ENCODE measurements at regions not wholly inside any gene's neighbourhood (a gene's known extent, or its start where the extent isn't known, plus 50 kb on each side); places are given as distances from the start of the nearest gene placed in this dataset.
A peak's percentile ranks its signal among the peaks of the same experiment; 100 is the strongest.

GRCh38 chr4:171646984-171647383 lies 166.2 kb upstream of the GALNTL6 start (continued):
- TF ChIP-seq OVOL2 (CRISPR knock-in tag; IDR thresholded peaks at IDR 0.05; ENCODE audit: borderline replicate concordance) (no peak), ZBTB21 (CRISPR knock-in tag; IDR thresholded peaks at IDR 0.05; ENCODE audit: borderline replicate concordance) (no peak), ARID4B (CRISPR knock-in tag; IDR thresholded peaks at IDR 0.05; ENCODE audit: borderline replicate concordance) (no peak), PRRX2 (CRISPR knock-in tag; IDR thresholded peaks at IDR 0.05) (no peak), NFATC4 (CRISPR knock-in tag; IDR thresholded peaks at IDR 0.05) (no peak), ZSCAN18 (CRISPR knock-in tag; IDR thresholded peaks at IDR 0.05) (no peak), ZNF423 (CRISPR knock-in tag; IDR thresholded peaks at IDR 0.05) (no peak), GTF2I (CRISPR knock-in tag; conservative IDR thresholded peaks at IDR 0.05) (no peak)

DNA sequence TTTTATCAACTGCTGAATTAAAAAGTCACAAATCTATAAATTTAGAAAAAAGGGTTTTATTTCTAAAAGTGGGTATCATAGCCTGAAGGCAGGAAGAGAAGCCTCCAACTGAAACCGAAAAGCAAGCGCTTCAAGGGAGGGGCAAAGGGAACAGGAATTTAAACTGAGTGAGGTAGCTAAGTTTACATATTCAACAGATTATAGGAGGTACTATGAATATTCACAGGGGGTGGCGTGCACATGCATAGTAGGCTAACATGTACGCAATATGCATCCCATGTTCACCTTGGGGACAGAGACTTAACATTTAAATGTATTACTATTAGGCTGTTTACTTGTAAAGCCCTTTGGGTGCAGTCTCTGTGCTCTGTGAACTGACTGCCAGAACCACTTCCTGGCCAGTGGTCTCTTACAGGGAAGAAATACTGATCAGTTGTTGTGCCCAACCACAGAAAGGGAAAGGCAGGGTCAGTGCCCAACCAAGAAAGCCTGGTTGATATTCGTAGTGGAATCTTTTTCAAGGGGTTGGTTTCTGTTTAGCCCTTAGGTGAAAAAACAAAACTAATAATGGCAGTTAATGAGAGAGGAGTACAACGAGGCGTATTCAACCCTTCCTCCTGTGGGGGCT lies 168.7 kb upstream of the GALNTL6 start:
- DNase-seq (ENCODE audit: low spot score) (no peak), ATAC-seq (peak; percentile 90)
- H3K36me3 Mint-ChIP-seq: no peaks in the 10 kb centered on the region
- H3K27ac Mint-ChIP-seq: peak overlapping the region; percentile 74
- CTCF ChIA-PET: no interaction called here
- H3K27me3 Mint-ChIP-seq (ENCODE audit: low read depth): no peaks in the 10 kb centered on the region; the same call in 1 of the 2 replicates
- no peak overlapping the region for H3K4me3 Mint-ChIP-seq
- POLR2A ChIA-PET: no interaction called here
- H3K4me1 Mint-ChIP-seq: peaks cover 8% of the 10 kb centered on the region
- 0 out of 2 replicates have a peak, but pooled peaks cover 5% of the 10 kb centered on the region for H3K9me3 Mint-ChIP-seq
- TF ChIP-seq JUN (CRISPR knock-in tag; IDR thresholded peaks at IDR 0.05): no peak
- no peak for TF ChIP-seq USF2 (CRISPR knock-in tag; IDR thresholded peaks at IDR 0.05)
- TF ChIP-seq ZNF219 (CRISPR knock-in tag; IDR thresholded peaks at IDR 0.05; ENCODE audit: borderline replicate concordance): no peak
- TF ChIP-seq KAT7 (CRISPR knock-in tag; IDR thresholded peaks at IDR 0.05; ENCODE audit: borderline replicate concordance): no peak
- TF ChIP-seq ARID4B (CRISPR knock-in tag; IDR thresholded peaks at IDR 0.05; ENCODE audit: borderline replicate concordance): no peak
- no peak for TF ChIP-seq ZNF317 (CRISPR knock-in tag; IDR thresholded peaks at IDR 0.05; ENCODE audit: borderline replicate concordance, low read depth)
- TF ChIP-seq IRF2 (CRISPR knock-in tag; IDR thresholded peaks at IDR 0.05; ENCODE audit: borderline replicate concordance, low read depth): no peak
- TF ChIP-seq EMX1 (CRISPR knock-in tag; IDR thresholded peaks at IDR 0.05): no peak
- TF ChIP-seq, protein P1, sequence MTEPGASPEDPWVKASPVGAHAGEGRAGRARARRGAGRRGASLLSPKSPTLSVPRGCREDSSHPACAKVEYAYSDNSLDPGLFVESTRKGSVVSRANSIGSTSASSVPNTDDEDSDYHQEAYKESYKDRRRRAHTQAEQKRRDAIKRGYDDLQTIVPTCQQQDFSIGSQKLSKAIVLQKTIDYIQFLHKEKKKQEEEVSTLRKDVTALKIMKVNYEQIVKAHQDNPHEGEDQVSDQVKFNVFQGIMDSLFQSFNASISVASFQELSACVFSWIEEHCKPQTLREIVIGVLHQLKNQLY (CRISPR knock-in tag; IDR thresholded peaks at IDR 0.05): no peak
- no peak for TF ChIP-seq ZSCAN18 (CRISPR knock-in tag; IDR thresholded peaks at IDR 0.05)
- TF ChIP-seq TEAD1 (CRISPR knock-in tag; IDR thresholded peaks at IDR 0.05): no peak
- TF ChIP-seq GABPB1 (CRISPR knock-in tag; IDR thresholded peaks at IDR 0.05): no peak
- no peak for TF ChIP-seq OVOL2 (CRISPR knock-in tag; IDR thresholded peaks at IDR 0.05; ENCODE audit: borderline replicate concordance)
- no peak for TF ChIP-seq PRDM15 (CRISPR knock-in tag; IDR thresholded peaks at IDR 0.05)
